MM.1S (cell line): ENCODE measurements at regions not wholly inside any gene's neighbourhood (a gene's known extent, or its start where the extent isn't known, plus 50 kb on each side); places are given as distances from the start of the nearest gene placed in this dataset.

Experiments used
- CTCF ChIP-seq: fragments of 300-600 bp; sonication (generic); IDR thresholded peaks from 2 replicates; pipeline ENCODE4 v1.5.1; 2016; ENCODE audit warnings: antibody characterized with exemption, low read length, mixed read lengths
- EZH2 ChIP-seq: fragments of 300-600 bp; sonication (generic); optimal IDR thresholded peaks from 2 replicates; pipeline ENCODE3; 2017; ENCODE audit warnings: low read depth, mild to moderate bottlenecking, antibody characterized with exemption, low read length, mixed read lengths
- EZH2phosphoT487 ChIP-seq: fragments of 300-600 bp; sonication (generic); IDR thresholded peaks from 2 replicates; pipeline ENCODE4 v1.6.1; 2018; ENCODE audit warnings: antibody characterized with exemption, low read length

- TF ChIP-seq CTCF = no peak
- TF ChIP-seq EZH2phosphoT487 = no peak
- no peak for TF ChIP-seq EZH2
These were observed 531.0 kb upstream of the SETBP1 start for GRCh38 chr18:44149706-44150105.
